ENCODE measurements at regions not wholly inside any gene's neighbourhood (a gene's known extent, or its start where the extent isn't known, plus 50 kb on each side); places are given as distances from the start of the nearest gene placed in this dataset.
"Not testable (repeated sequence)": the region's sequence is repeated elsewhere in the genome, so short reads cannot be mapped to it uniquely, and the experiment has no call there.

DNA sequence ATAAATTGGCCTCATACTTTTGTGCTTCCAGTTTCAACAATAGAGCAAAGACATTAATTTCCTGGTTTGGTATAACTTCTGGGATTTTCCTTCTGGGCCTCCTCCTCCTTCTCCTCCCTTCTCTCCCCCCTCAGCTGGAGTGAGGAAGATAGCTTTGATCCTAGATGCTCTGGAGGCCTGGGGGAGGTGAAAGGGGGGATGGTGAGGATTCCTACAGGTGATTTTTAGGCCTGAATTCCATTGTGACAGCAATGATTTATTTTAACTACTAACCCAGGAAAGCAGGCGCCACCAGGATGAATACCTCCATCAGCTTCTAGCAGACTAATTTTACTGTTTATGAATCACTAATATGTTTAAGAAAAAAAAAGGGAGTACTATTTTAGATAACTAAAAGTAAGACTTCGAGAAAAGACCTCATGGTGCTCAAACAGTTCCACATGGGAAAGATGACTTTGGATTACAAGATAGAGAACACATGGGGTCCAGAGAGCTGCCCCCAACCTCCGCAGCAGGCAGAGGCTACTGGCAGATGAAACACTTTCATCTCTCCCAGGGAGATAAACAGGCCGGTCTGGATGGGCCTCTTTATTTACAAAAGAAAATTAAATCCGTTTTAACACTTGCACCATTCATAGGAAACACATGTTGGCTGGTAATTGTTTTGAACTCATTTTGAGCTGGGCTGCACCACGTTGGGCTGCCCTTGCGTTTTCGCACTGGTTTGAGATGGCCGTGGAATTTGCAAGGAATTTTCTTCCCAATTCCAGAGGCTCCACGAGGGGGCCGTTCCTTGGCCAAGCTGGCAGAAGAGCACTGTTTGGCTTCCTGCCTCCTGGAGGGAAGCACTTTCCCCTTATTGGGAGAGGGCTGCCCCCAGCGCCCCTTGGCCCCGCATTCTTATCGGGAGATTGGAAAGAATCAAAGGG is 125.1 kb upstream of the STX18 start:
- no peak for DNase-seq (ENCODE audit: low spot score)

DNA sequence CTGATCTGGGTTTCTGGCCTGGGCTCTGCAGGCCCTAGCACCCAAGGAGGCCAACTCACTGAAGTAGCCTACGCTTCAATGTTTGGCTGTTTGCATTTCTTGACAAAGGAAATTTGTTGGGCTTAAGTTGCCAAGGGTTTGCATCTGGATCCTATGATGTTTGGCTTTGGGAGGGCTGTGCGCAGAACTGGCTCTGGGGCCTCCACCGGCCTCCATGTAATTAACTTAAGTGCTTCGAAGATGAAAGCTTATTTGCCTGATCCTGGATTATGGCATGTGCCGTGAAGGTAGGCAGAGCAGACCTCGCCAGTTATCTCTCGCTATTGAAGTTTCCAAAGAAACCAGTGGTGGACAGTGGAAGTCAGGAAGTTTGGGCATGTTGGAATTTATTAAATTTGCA is 124.3 kb upstream of the STX18 start:
- DNase-seq (ENCODE audit: low spot score), result no peak

DNA sequence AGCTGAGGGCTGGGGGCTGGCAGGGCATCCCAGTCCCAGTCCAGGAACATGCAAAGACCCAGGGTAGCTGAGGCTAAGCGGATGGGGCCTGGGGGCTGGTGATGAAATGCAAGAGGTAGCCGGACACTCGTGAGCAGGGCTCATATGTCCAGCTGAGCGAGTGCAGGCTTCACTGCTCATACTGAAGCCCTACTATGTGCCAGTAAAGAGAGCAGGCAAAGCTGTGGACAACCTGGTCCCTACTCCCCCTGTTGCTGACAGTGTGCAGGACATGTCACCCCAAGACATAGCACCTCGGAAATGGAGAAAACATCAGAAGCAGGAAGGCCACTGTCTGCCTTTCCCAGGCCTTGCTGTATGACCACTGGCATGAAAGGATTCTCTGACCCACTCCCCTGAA is 122.4 kb upstream of the STX18 start:
- no peak for DNase-seq (ENCODE audit: low spot score)

DNA sequence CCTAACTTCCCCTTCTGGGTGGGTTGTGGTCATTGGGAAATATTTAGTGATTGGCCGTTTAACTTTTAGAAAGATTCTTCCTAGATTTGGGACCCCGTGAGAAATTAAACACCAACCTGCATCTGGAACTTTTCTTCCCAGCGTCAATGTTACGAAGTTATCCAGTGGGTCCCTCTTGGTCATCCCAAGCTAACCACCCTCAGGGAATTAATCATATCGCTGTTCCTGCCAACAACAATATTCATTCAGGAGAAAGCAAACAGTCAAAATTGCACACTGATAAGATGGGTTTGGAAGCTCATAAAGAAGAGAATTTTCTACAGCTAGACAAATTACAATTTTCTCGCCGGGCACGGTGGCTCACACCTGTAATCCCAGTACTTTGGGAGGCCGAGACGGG is 121.2 kb upstream of the STX18 start:
- no peak for DNase-seq (ENCODE audit: low spot score)

DNA sequence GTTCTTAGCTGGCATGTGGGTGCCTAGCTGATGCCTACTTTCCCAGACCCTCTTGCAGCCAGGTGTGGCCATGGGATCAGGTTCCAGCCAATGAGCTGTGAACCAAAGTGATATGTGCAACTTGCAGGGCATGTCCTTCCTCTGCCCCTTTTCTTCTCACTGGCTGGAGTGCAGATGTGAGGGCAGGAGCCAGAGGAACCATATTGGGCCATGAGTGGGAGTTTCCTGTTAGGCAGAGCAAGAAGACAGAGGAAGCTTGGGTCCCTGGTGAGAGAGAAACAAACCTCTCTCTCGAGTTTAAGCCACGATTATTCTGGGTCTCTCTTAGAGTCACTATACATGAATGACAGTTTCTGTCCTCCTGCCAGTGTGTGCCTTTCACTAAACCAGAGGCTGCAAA is 120.4 kb upstream of the STX18 start:
- no peak for DNase-seq (ENCODE audit: low spot score)

- no peak for DNase-seq (ENCODE audit: low spot score)
Observed at GRCh38 chr4:4659871-4660651, 118.2 kb upstream of the STX18 start.

GRCh38 chr4:4658052-4658451 is 116.2 kb upstream of the STX18 start:
- DNase-seq (ENCODE audit: low spot score), result no peak

GRCh38 chr4:4656977-4657376 is 115.1 kb upstream of the STX18 start:
- DNase-seq (ENCODE audit: low spot score), result no peak

GRCh38 chr4:4655901-4656300 is 114.1 kb upstream of the STX18 start:
- no peak for DNase-seq (ENCODE audit: low spot score)

- no peak for DNase-seq (ENCODE audit: low spot score)
Observed at GRCh38 chr4:4655011-4655410, 113.2 kb upstream of the STX18 start.

DNA sequence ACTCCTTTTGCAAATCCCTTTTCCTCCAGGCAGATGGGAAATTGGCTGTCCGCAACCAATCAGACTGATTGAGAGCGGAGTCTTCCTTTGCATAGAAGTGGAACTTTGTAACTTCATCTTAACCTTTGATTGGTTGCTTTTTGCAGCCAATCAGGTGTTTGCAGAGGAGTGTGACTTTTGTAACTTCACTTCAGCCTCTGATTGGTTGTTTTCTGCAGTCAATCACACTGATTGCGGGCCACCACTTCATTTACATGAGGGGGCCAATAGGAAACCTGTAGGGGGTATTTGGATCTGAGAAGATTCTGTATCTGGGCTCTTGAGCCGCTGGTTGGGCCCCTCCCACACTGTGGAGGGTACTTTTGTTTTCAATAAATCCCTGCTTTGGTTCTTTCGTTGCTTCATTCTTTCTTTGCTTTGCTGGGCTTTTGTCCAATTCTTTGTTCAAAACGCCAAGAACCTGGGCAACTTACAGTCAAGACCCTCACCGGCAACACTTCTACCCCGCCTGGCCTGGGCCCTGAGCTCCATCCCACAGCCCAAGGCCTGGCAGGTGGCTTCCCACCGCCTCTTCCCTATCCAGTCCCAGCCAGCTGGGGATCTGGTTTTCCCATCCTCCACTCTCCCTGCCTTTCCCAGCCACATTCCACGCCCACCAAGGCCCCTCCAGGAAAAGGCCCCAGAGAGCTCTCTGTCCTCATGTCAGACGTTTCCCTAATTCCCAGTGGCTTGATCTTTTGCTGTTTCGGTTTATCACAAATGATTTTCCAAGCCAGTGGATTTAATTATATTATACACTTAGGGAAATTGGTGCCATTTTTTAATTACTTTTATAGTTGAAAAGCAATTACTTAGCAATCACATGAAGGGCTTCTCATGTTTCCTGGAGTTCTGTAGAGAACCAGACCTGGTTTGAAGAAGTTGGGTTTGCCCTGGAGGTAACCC is 110.2 kb upstream of the STX18 start:
- no peak for DNase-seq (ENCODE audit: low spot score)

GRCh38 chr4:4647041-4647440 is 105.2 kb upstream of the STX18 start:
- no peak for DNase-seq (ENCODE audit: low spot score)

DNA sequence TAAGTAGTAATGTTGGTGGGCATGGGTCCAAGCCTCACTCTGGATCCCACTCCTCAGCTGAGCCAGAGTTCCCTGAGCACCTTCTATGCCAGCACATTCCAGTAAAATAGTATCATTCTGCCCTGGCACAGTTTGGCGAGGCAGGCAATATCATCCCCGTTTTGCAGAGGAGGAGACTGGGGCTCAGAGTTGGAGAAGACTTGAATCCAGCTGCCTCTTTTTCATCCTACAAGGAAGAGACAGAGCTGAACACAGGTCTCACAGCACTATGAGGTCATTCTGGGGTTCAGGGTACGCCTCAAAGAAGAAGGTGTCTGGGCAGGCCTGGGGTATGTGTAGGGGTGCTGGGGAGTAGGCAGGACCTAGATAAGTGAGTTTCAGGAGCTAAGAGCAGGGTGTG is 103.9 kb upstream of the STX18 start:
- no peak for DNase-seq (ENCODE audit: low spot score)

GRCh38 chr4:4644277-4644676 is 102.4 kb upstream of the STX18 start:
- not testable (repeated sequence) for DNase-seq (ENCODE audit: low spot score)

DNA sequence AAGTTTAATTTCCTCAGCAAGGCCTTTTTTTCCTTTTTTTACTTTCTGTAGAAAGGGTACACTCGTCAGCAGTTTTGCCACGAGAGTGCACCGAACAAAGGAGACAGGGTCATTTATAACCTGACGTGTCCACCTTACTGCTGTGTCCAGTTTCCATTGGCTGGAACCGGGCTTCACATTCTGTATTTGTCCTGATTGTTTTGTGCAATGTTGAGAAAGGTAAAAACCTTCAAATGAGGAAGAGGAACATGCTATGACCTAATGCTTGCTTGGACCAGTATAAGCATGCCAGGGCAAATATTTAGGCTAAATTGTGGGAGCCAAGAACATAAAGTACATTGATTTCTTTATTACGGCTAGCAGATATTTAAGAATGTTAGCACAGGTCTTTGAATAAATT is 101.9 kb upstream of the STX18 start:
- not testable (repeated sequence) for DNase-seq (ENCODE audit: low spot score)

- DNase-seq (ENCODE audit: low spot score), result no peak
Observed at GRCh38 chr4:4643306-4643705, 101.5 kb upstream of the STX18 start.

GRCh38 chr4:4642496-4643000 is 100.7 kb upstream of the STX18 start:
- no peak for DNase-seq (ENCODE audit: low spot score)

DNA sequence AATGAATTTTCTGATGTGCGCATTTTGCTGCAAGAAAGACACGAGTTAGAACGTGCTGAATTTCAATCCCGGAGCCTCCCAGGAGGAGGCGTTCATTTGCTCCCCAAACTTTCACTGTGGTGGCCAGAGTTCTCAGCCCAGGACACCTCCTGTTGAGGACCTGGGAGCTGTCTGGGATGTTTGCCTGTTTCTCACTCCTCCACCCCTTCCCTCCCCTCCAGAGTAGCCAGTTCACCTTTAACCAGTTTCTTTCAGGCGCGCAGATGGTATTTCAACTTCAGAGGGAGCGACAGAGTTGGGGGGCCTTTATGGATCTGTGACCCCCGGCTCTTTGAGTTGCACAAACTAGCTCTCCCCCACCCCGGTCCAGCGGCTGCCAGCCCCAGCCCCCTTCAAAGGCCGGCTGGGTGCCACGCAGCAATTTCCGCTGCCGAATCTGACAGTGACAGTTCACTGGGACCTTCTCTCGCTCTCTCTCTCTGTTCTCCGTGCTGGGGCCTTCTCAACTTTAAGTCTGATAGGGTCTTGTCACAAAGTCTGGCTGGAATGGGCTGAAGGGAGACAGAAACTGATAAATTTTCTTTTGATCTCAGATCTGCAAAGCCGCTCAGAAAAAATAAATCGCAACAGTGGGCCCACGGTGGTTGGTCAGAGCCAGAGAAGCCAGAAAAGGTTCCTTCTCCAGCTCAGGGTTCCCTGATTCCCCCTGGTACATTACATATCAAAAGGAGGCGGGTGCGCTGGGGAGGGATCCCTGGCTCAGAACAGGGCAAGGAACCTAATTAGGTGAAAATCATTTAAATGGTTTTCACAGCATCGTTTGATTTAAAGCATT is 100.0 kb upstream of the STX18 start:
- no peak for DNase-seq (ENCODE audit: low spot score)

- DNase-seq (ENCODE audit: low spot score), result no peak
Observed at GRCh38 chr4:4641254-4641653, 99.4 kb upstream of the STX18 start.

DNA sequence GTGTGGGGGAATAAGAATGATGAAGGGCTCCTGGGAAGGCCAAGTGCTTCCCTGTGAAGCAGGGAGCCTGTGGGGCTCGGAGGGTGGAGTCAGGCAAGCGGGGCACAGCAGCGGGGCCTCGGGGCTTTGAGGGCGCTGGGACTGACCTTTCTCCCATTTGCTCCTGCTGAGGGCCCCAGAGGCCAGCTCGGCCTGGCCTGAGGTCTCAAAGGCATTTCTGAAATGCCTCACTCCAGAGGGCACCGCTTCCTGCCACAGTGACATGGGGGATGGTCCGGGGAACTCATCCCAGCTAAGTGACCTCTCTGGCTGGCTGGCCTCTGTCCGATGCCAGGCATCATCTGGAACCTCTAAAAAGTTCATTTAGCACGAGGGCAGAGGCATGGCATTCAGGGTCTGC is 98.8 kb upstream of the STX18 start:
- DNase-seq (ENCODE audit: low spot score), result no peak

DNA sequence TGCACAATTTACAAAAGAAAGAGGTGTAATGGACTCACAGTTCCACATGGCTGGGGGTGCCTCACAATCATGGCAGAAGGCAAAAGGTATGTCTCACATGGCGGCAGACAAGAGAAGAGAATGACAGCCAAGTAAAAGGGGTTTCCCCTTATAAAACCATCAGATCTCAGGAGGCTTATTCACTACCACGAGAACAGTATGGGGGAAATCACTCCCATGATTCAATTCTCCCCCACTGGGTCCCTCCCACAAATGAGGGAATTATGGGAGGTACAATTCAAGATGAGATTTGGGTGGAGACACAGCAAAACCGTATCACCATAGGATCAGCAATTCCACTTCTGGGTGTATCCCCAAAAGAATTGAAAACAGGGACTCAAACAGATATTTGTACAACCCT is 97.5 kb upstream of the STX18 start:
- DNase-seq (ENCODE audit: low spot score), result no peak

Data from germinal center (tissue), 1 donor.